ENCODE measurements at regions not wholly inside any gene's neighbourhood (a gene's known extent, or its start where the extent isn't known, plus 50 kb on each side); places are given as distances from the start of the nearest gene placed in this dataset.

GRCh38 chr2:59502981-59503380 is 1050.5 kb downstream of the BCL11A start:
- DNase-seq, result no peak

- DNase-seq, result no peak
Measured at GRCh38 chr2:59490994-59491393, 1062.5 kb downstream of the BCL11A start.

GRCh38 chr2:59490192-59490591 is 1063.3 kb downstream of the BCL11A start:
- no peak for DNase-seq

- no peak for DNase-seq
Measured at GRCh38 chr2:59484673-59485072, 1068.8 kb downstream of the BCL11A start.

- no peak for DNase-seq
Measured at GRCh38 chr2:59463426-59463825, 1090.0 kb downstream of the BCL11A start.

- DNase-seq, result no peak
Measured at GRCh38 chr2:59462422-59463197, 1090.8 kb downstream of the BCL11A start.

- no peak for DNase-seq
Measured at GRCh38 chr2:59461127-59461526, 1092.3 kb downstream of the BCL11A start.

- no peak for DNase-seq
Measured at GRCh38 chr2:59458800-59459199, 1094.7 kb downstream of the BCL11A start.

GRCh38 chr2:59456285-59456684 is 1097.2 kb downstream of the BCL11A start:
- no peak for DNase-seq

- DNase-seq, result peak in 1 of 2 donors; percentile 1
Measured at GRCh38 chr2:59449274-59449673, 1104.2 kb downstream of the BCL11A start.

- DNase-seq, result no peak
Measured at GRCh38 chr2:59440491-59440890, 1113.0 kb downstream of the BCL11A start.

GRCh38 chr2:59435635-59436034 is 1117.8 kb downstream of the BCL11A start:
- DNase-seq, result no peak

GRCh38 chr2:59428940-59429339 is 1124.5 kb downstream of the BCL11A start:
- DNase-seq, result no peak

- DNase-seq, result no peak
Measured at GRCh38 chr2:59427980-59428379, 1125.5 kb downstream of the BCL11A start.

- no peak for DNase-seq
Measured at GRCh38 chr2:59425247-59425646, 1128.2 kb downstream of the BCL11A start.

GRCh38 chr2:59413751-59414570 is 1139.5 kb downstream of the BCL11A start:
- peak in 1 of 2 donors; percentile 2 for DNase-seq

GRCh38 chr2:59399126-59399525 is 1154.3 kb downstream of the BCL11A start:
- no peak for DNase-seq

GRCh38 chr2:59398081-59398480 is 1155.4 kb downstream of the BCL11A start:
- no peak for DNase-seq

GRCh38 chr2:59395119-59395518 is 1154.0 kb upstream of the FANCL start:
- no peak for DNase-seq

GRCh38 chr2:59391896-59392295 is 1150.8 kb upstream of the FANCL start:
- DNase-seq, result no peak

GRCh38 chr2:59390581-59390980 is 1149.5 kb upstream of the FANCL start:
- DNase-seq, result no peak

- DNase-seq, result no peak
Measured at GRCh38 chr2:59389240-59389639, 1148.1 kb upstream of the FANCL start.

GRCh38 chr2:59385971-59386370 is 1144.8 kb upstream of the FANCL start:
- no peak for DNase-seq

- DNase-seq, result no peak
Measured at GRCh38 chr2:59383473-59383872, 1142.3 kb upstream of the FANCL start.
